Pancreas (tissue), 10 donors: ENCODE measurements at regions not wholly inside any gene's neighbourhood (a gene's known extent, or its start where the extent isn't known, plus 50 kb on each side); places are given as distances from the start of the nearest gene placed in this dataset.
"Not testable (repeated sequence)": the region's sequence is repeated elsewhere in the genome, so short reads cannot be mapped to it uniquely, and the experiment has no call there.

ENCODE experiments used
- ATAC-seq, 4 donors: fragments of 200-7000 bp; cut with Tn5 transposase; one replicate each; pipeline versions ENCODE4 v1.8.0 to v1.9.1; 2020; ENCODE audit warnings: mild to moderate bottlenecking in 4 of 4, moderate library complexity in 4 of 4
- DNase-seq, 6 donors: peaks; one replicate each; pipeline ENCODE4 v3.0.0-alpha.2; 2020
- FAIRE-seq: peaks from 2 replicates; lab custom pipeline; 2012; peaks lifted over from hg19 to GRCh38; lab: Jason Lieb, UNC
- H3K27ac ChIP-seq, 4 donors: fragments of 200-600 bp; sonication (generic); 1 replicate in 3 of 4; 2 replicates in 1 of 4; pipeline versions ENCODE4 v1.5.0 to v1.8.0; 2020
- H3K27me3 ChIP-seq, 4 donors: fragments of 200-600 bp; one replicate each; pipeline ENCODE4 v1.8.0; 2021
- H3K36me3 ChIP-seq, 3 donors: fragments of 200-600 bp; sonication (generic) in 1 of 3; one replicate each; pipeline versions ENCODE4 v1.5.0 to v1.8.0; 2020 to 2021
- H3K4me1 ChIP-seq, 3 donors: fragments of 200-600 bp; one replicate each; pipeline ENCODE4 v1.8.0; 2021
- H3K4me3 ChIP-seq, 4 donors: fragments of 200-600 bp; sonication (generic) in 2 of 4; one replicate each; pipeline versions ENCODE4 v1.5.0 to v1.8.0; 2020 to 2021
- H3K9me3 ChIP-seq, 4 donors: fragments of 200-600 bp; one replicate each; pipeline ENCODE4 v1.8.0; 2021
- CTCF ChIP-seq, 4 donors: fragments of 200-600 bp; sonication (generic) in 3 of 4; IDR thresholded peaks; one replicate each; pipeline versions ENCODE4 v1.5.0 to v1.8.0; 2021; ENCODE audit warnings: antibody characterized with exemption in 4 of 4
- WGBS, 2 donors: extraction: QIAGEN DNeasy Blood & Tissue Kit; methylation state at CpG; one replicate each; pipeline ENCODE4 v1.1.7; 2013; 5-methylcytosine and 5-hydroxymethylcytosine counted together
- intact Hi-C, 3 donors: fragments of 100-400 bp; cut with DNase I; formaldehyde crosslinking; loops; one replicate each; pipeline versions ENCODE4 v1.11.1 to v1.14.2; 2022
- donor health status: healthy with polysubstance abuse.
- donor health status: DM: no; HTN: no; CAD: no; lungs with moderate emphysema.
- donor health status: DM: no; HTN: no; CAD: no.
- donor health status: control.
- donor health status: control.
- donor health status: Bipolar disorder and iron deficiency.
- donor health status: DM: yes; HTN: yes; CAD: no.
- donor health status: DM: no; HTN: no; CAD: no.
- donor health status: DM: no; HTN: no; CAD: no.
- donor health status: DM: yes; HTN: yes; CAD: no.

GRCh38 chr6:88441346-88441745, 275.2 kb upstream of the CNR1 start:
- FAIRE-seq (no peak), DNase-seq (no peak), ATAC-seq (no peak)
- Histone ChIP-seq H3K27ac (no peak overlapping the region), H3K9me3 (no peaks in the 10 kb centered on the region), H3K4me1 (no peaks in the 10 kb centered on the region), H3K27me3 (no peaks in the 10 kb centered on the region), H3K36me3 (no peaks in the 10 kb centered on the region), H3K4me3 (no peak overlapping the region)
- TF ChIP-seq CTCF (IDR thresholded peaks at IDR 0.05) = no peak
- intact Hi-C loops = no loop called here
- WGBS, 2 donors = 39 to 64% methylated on average over 4 of the region's 4 CpGs

GRCh38 chr6:88428068-88428467, 261.9 kb upstream of the CNR1 start:
- H3K4me1 ChIP-seq = no peaks in the 10 kb centered on the region
- H3K27ac ChIP-seq = no peak overlapping the region
- DNase-seq (no peak), FAIRE-seq (no peak), ATAC-seq (no peak)
- intact Hi-C loops = no loop called here
- no peaks in the 10 kb centered on the region for H3K36me3 ChIP-seq
- 26 to 64% methylated on average over 1 of the region's 1 CpG for WGBS, 2 donors
- no peaks in the 10 kb centered on the region for H3K27me3 ChIP-seq
- H3K9me3 ChIP-seq = no peaks in the 10 kb centered on the region
- TF ChIP-seq CTCF (IDR thresholded peaks at IDR 0.05) = no peak
- H3K4me3 ChIP-seq = no peak overlapping the region

- Histone ChIP-seq H3K27me3 (no peaks in the 10 kb centered on the region), H3K27ac (no peak overlapping the region), H3K4me3 (no peak overlapping the region), H3K4me1 (no peaks in the 10 kb centered on the region), H3K36me3 (no peaks in the 10 kb centered on the region), H3K9me3 (no peaks in the 10 kb centered on the region)
- no peak for FAIRE-seq
- ATAC-seq = no peak
- intact Hi-C loops = no loop called here
- no peak for DNase-seq
- WGBS, 2 donors = 71 to 75% methylated on average over 2 of the region's 2 CpGs
- TF ChIP-seq CTCF (IDR thresholded peaks at IDR 0.05) = no peak
These were observed 259.9 kb upstream of the CNR1 start for GRCh38 chr6:88426005-88426404.

GRCh38 chr6:88422831-88423230, 256.7 kb upstream of the CNR1 start:
- Histone ChIP-seq H3K4me3 (no peak overlapping the region), H3K27ac (no peak overlapping the region), H3K9me3 (no peaks in the 10 kb centered on the region), H3K36me3 (no peaks in the 10 kb centered on the region), H3K27me3 (no peaks in the 10 kb centered on the region), H3K4me1 (no peaks in the 10 kb centered on the region)
- WGBS, 2 donors = 68 to 71% methylated on average over 8 of the region's 8 CpGs
- no peak for FAIRE-seq
- TF ChIP-seq CTCF (IDR thresholded peaks at IDR 0.05) = no peak
- intact Hi-C loops = no loop called here
- DNase-seq = no peak
- ATAC-seq = no peak

- not testable (repeated sequence) for FAIRE-seq
These were observed 254.9 kb upstream of the CNR1 start for GRCh38 chr6:88420967-88421488.

GRCh38 chr6:88418921-88419810, 253.0 kb upstream of the CNR1 start:
- H3K27me3 ChIP-seq, ATAC-seq, H3K4me1 ChIP-seq, intact Hi-C loops, H3K9me3 ChIP-seq, DNase-seq, H3K27ac ChIP-seq, H3K36me3 ChIP-seq, H3K4me3 ChIP-seq, FAIRE-seq: not testable (repeated sequence)
- 54 to 70% methylated on average over 13 of the region's 13 CpGs for WGBS, 2 donors

More at GRCh38 chr6:88420967-88421488, 254.9 kb upstream of the CNR1 start:
- H3K9me3 ChIP-seq, H3K27ac ChIP-seq, intact Hi-C loops, DNase-seq, H3K27me3 ChIP-seq, H3K4me3 ChIP-seq, ATAC-seq, H3K36me3 ChIP-seq, H3K4me1 ChIP-seq: not testable (repeated sequence)
- WGBS, 2 donors = 78 to 86% methylated on average over 19 to 21 of the region's 21 CpGs

GRCh38 chr6:88417361-88417760, 251.2 kb upstream of the CNR1 start:
- H3K36me3 ChIP-seq, DNase-seq, H3K4me1 ChIP-seq, FAIRE-seq, H3K27me3 ChIP-seq, ATAC-seq, H3K4me3 ChIP-seq, H3K27ac ChIP-seq, H3K9me3 ChIP-seq, intact Hi-C loops: not testable (repeated sequence)
- 50 to 51% methylated on average over 5 of the region's 5 CpGs for WGBS, 2 donors
